ENCODE measurements at regions not wholly inside any gene's neighbourhood (a gene's known extent, or its start where the extent isn't known, plus 50 kb on each side); places are given as distances from the start of the nearest gene placed in this dataset.

- Mint-ChIP-seq H3K36me3 (ENCODE audit: low read depth) (no peaks in the 10 kb centered on the region), H3K4me1 (peaks cover 3% of the 10 kb centered on the region; the same call in 1 of the 3 replicates), H3K9me3 (no peaks in the 10 kb centered on the region; the same call in 2 of the 3 replicates), H3K27ac (no peak overlapping the region), H3K27me3 (ENCODE audit: insufficient read depth, low read depth, poor library complexity) (peaks cover 46% of the 10 kb centered on the region), H3K4me3 (no peak overlapping the region)
- Histone ChIP-seq H3K27me3 (ENCODE audit: insufficient read depth) (peaks cover 16% of the 10 kb centered on the region), H3K36me3 (ENCODE audit: insufficient read depth) (no peaks in the 10 kb centered on the region), H2AFZ (no peak overlapping the region), H3K9me2 (ENCODE audit: insufficient read depth) (no peaks in the 10 kb centered on the region), H3F3A (replicated peaks; ENCODE audit: low read depth) (no peaks in the 10 kb centered on the region), H3K4me3 (no peak overlapping the region), H4K20me1 (replicated peaks; ENCODE audit: insufficient read depth) (no peaks in the 10 kb centered on the region), H3K4me2 (no peak overlapping the region), H3K27ac (ENCODE audit: low read depth) (no peak overlapping the region), H3K4me1 (ENCODE audit: insufficient read depth) (no peaks in the 10 kb centered on the region), H3K79me2 (replicated peaks; ENCODE audit: insufficient read depth) (no peaks in the 10 kb centered on the region)
- ATAC-seq (no peak), DNase-seq (ENCODE audit: low spot score) (no peak)
- TF ChIP-seq EZH2 (IDR thresholded peaks at IDR 0.05; ENCODE audit: low read depth, unreplicated experiment): no peak
- no peak for TF ChIP-seq STAT1 (IDR thresholded peaks at IDR 0.05; ENCODE audit: unreplicated experiment)
- TF ChIP-seq EZH2phosphoT487 (IDR thresholded peaks at IDR 0.05; ENCODE audit: unreplicated experiment): no peak
- no peak for TF ChIP-seq ZNF331 (CRISPR knock-in tag; IDR thresholded peaks at IDR 0.05; ENCODE audit: low read depth)
- TF ChIP-seq NANOG (IDR thresholded peaks at IDR 0.05; ENCODE audit: borderline replicate concordance): no peak
- TF ChIP-seq REST (IDR thresholded peaks at IDR 0.05; ENCODE audit: unreplicated experiment): no peak
Measured at GRCh38 chr7:155388561-155388960, 69.4 kb upstream of the EN2 start.

- DNase-seq (ENCODE audit: low spot score): no peak
- no peak overlapping the region for H3K27ac Mint-ChIP-seq
- H3K4me1 ChIP-seq (ENCODE audit: insufficient read depth): no peaks in the 10 kb centered on the region
- no peak overlapping the region for H3K4me3 Mint-ChIP-seq
- ATAC-seq: no peak
- H3K36me3 Mint-ChIP-seq (ENCODE audit: low read depth): no peaks in the 10 kb centered on the region
- no peaks in the 10 kb centered on the region for H3K9me3 Mint-ChIP-seq
- H3K79me2 ChIP-seq (replicated peaks; ENCODE audit: insufficient read depth): no peaks in the 10 kb centered on the region
- H2AFZ ChIP-seq: no peak overlapping the region
- TF ChIP-seq ZNF462 (CRISPR knock-in tag; IDR thresholded peaks at IDR 0.05) (no peak), EZH2phosphoT487 (IDR thresholded peaks at IDR 0.05; ENCODE audit: unreplicated experiment) (no peak)
- no peaks in the 10 kb centered on the region for H4K20me1 ChIP-seq (replicated peaks; ENCODE audit: insufficient read depth)
- H3K9me2 ChIP-seq (ENCODE audit: insufficient read depth): no peaks in the 10 kb centered on the region
- H3K4me3 ChIP-seq: no peak overlapping the region
- H3K27me3 ChIP-seq (ENCODE audit: insufficient read depth): no peaks in the 10 kb centered on the region
- peaks cover 26% of the 10 kb centered on the region for H3K27me3 Mint-ChIP-seq (ENCODE audit: insufficient read depth, low read depth, poor library complexity)
- H3K4me1 Mint-ChIP-seq: no peaks in the 10 kb centered on the region
- no peak overlapping the region for H3K4me2 ChIP-seq
- no peak overlapping the region for H3K27ac ChIP-seq (ENCODE audit: low read depth)
- no peaks in the 10 kb centered on the region for H3F3A ChIP-seq (replicated peaks; ENCODE audit: low read depth)
- no peaks in the 10 kb centered on the region for H3K36me3 ChIP-seq (ENCODE audit: insufficient read depth)
Measured at GRCh38 chr7:155391414-155391813, 66.5 kb upstream of the EN2 start.

Measured in GM23338 (cell line).